Endothelial cell of umbilical vein (primary cell): ENCODE measurements at regions not wholly inside any gene's neighbourhood (a gene's known extent, or its start where the extent isn't known, plus 50 kb on each side); places are given as distances from the start of the nearest gene placed in this dataset.

Source experiments
- BruUV-seq: library from RNA; stranded (reverse); fragments of 400-500 nt; replicated peaks from 2 replicates; lab custom pipeline; 2021; lab: Mats Ljungman, UMichigan
- CTCF ChIA-PET: fragments of 300-600, 350-600 bp; sonication (Branson Sonifier 250); formaldehyde crosslinking; loops from one replicate; lab custom pipeline; 2021; ENCODE audit warnings: antibody characterized with exemption, inconsistent platforms; lab: Charles Lee
- POLR2A ChIA-PET: fragments of 300-600, 350-600 bp; sonication (Branson Sonifier 250); formaldehyde crosslinking; loops from one replicate; lab custom pipeline; 2021; ENCODE audit warnings: antibody characterized with exemption, inconsistent platforms; lab: Charles Lee
- DNase-seq: peaks from one replicate; pipeline ENCODE4 v3.0.0-alpha.2; 2011; ENCODE audit warnings: low read depth, low spot score
- FAIRE-seq: peaks from 2 replicates; lab custom pipeline; 2011; peaks lifted over from hg19 to GRCh38; lab: Jason Lieb, UNC
- H2AFZ ChIP-seq: 2 replicates; pipeline ENCODE4 v1.6.0; 2012; ENCODE audit warnings: low read depth, low read length, control low read depth, inconsistent platforms
- H3K27ac ChIP-seq: 2 replicates; pipeline ENCODE4 v1.5.1; 2011; ENCODE audit warnings: low read depth, mild to moderate bottlenecking, control low read depth, low read length, moderate library complexity; ENCODE audit not compliant: insufficient read depth
- H3K27me3 ChIP-seq, 2 experiments: 2 replicates each; pipeline versions ENCODE4 v1.6.0 to v1.6.1; 2011; ENCODE audit warnings: low read length in 2 of 2, mixed read lengths in 1 of 2; ENCODE audit not compliant: control insufficient read depth in 2 of 2, insufficient read depth in 2 of 2
- H3K36me3 ChIP-seq, 2 experiments: 2 replicates in 1 of 2; 3 replicates in 1 of 2; pipeline ENCODE4 v1.5.1; 2011; ENCODE audit warnings: low read length in 2 of 2, mild to moderate bottlenecking in 1 of 2, moderate library complexity in 1 of 2; ENCODE audit not compliant: control insufficient read depth in 2 of 2, insufficient read depth in 2 of 2; ENCODE audit errors: extremely low read depth in 1 of 2
- H3K4me1 ChIP-seq: 3 replicates; pipeline ENCODE4 v1.5.1; 2011; ENCODE audit warnings: mild to moderate bottlenecking, low read length; ENCODE audit not compliant: control insufficient read depth, insufficient read depth; ENCODE audit errors: extremely low read depth
- H3K4me2 ChIP-seq: 2 replicates; pipeline ENCODE4 v1.6.1; 2011; ENCODE audit warnings: low read length, control low read depth, mixed read lengths; ENCODE audit not compliant: insufficient read depth
- H3K4me3 ChIP-seq, 3 experiments: fragments of 200-600 bp in 1 of 3; sonication (generic), shearing (Covaris generic) in 1 of 3; replicated peaks in 1 of 3; 2 replicates each; pipeline ENCODE4 v1.5.1; 2011 to 2016; ENCODE audit warnings: control low read depth in 3 of 3, low read length in 3 of 3, mild to moderate bottlenecking in 2 of 3, inconsistent platforms in 1 of 3, low read depth in 1 of 3, moderate library complexity in 1 of 3; ENCODE audit not compliant: insufficient read depth in 1 of 3
- H3K79me2 ChIP-seq: 2 replicates; pipeline ENCODE4 v1.6.0; 2012; ENCODE audit warnings: low read length, inconsistent platforms; ENCODE audit not compliant: control insufficient read depth, insufficient read depth
- H3K9ac ChIP-seq: replicated peaks from 2 replicates; pipeline ENCODE3; 2011; ENCODE audit warnings: low read length, control low read depth; ENCODE audit not compliant: insufficient read depth; ENCODE audit errors: extremely low read depth
- H3K9me1 ChIP-seq: replicated peaks from 3 replicates; pipeline ENCODE4 v1.6.0; 2011; ENCODE audit warnings: mild to moderate bottlenecking, low read length; ENCODE audit not compliant: control insufficient read depth, insufficient read depth; ENCODE audit errors: extremely low read depth
- H3K9me3 ChIP-seq: replicated peaks from 2 replicates; pipeline ENCODE4 v1.5.1; 2012; ENCODE audit warnings: low read length, inconsistent platforms; ENCODE audit not compliant: control insufficient read depth, insufficient read depth
- H4K20me1 ChIP-seq: replicated peaks from 2 replicates; pipeline ENCODE3; 2011; ENCODE audit warnings: mild to moderate bottlenecking, low read length; ENCODE audit not compliant: control insufficient read depth, insufficient read depth; ENCODE audit errors: extremely low read depth
- CTCF ChIP-seq, 2 donors: IDR thresholded peaks; 1 replicate in 1 of 2; 2 replicates in 1 of 2; pipeline ENCODE4 v1.5.1; 2011; ENCODE audit warnings: low read length in 2 of 2, mild to moderate bottlenecking in 2 of 2, moderate library complexity in 2 of 2, control low read depth in 1 of 2, inconsistent platforms in 1 of 2, low read depth in 1 of 2; ENCODE audit not compliant: insufficient read depth in 1 of 2; ENCODE audit errors: extremely low read depth in 1 of 2
- GATA2 ChIP-seq: IDR thresholded peaks from 2 replicates; pipeline ENCODE4 v1.7.0; 2011; ENCODE audit warnings: low read depth, mild to moderate bottlenecking, moderate library complexity, mixed read lengths, low read length; ENCODE audit not compliant: insufficient read length, insufficient read depth
- JUN ChIP-seq: IDR thresholded peaks from 2 replicates; pipeline ENCODE4 v1.6.1; 2011; ENCODE audit warnings: borderline replicate concordance, low read depth; ENCODE audit not compliant: insufficient read length, insufficient read depth
- MYC ChIP-seq: IDR thresholded peaks from one replicate; pipeline ENCODE4 v1.6.1; 2011; ENCODE audit warnings: mild to moderate bottlenecking, low read depth, low read length
- POLR2A ChIP-seq: IDR thresholded peaks from 2 replicates; pipeline ENCODE4 v1.6.1; 2012; ENCODE audit warnings: low read depth, mild to moderate bottlenecking, control low read depth, low read length
- POLR2AphosphoS5 ChIP-seq: IDR thresholded peaks from 2 replicates; pipeline ENCODE4 v1.6.1; 2012; ENCODE audit warnings: low read depth, mild to moderate bottlenecking, control low read depth, low read length, moderate library complexity; ENCODE audit not compliant: insufficient read depth
- dilution Hi-C: fragments of 300-500 bp; cut with MboI; formaldehyde crosslinking; loops from one replicate; pipeline ENCODE4 v1.15.0; 2019; ENCODE audit warnings: low sequenced_read_pairs; ENCODE audit not compliant: extremely low pct_ligation_motif_present
- intact Hi-C: fragments of 100-400 bp; cut with micrococcal nuclease; formaldehyde crosslinking; loops from one replicate; pipeline ENCODE4 v1.10.0; 2022
- TF ChIP-seq, protein P1 (sequence below): IDR thresholded peaks from 2 replicates; pipeline ENCODE4 v1.6.1; 2011; ENCODE audit not compliant: insufficient read depth, insufficient read length

DNA sequence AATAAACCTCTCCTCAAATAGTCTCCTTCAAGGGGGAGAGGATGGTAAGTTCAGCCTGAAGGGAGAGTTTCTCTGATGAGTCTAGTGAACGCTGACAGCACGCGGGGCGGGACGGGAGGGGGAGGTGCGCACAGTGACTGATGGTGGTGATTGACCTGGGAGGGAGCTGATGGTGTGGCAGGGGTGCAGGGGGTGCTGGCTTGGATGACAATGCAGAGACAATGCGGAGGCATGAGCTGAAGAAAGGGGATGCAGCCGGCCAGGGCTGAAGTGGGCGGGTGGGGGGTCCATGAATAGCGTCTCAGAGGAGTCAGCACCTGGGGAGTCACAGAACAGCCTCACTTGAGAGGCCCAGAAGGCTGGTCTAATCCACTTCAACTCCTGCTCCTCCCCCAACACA is 142.5 kb upstream of the PJA1 start:
- H3K4me1 ChIP-seq, result no peaks in the 10 kb centered on the region
- no peaks in the 10 kb centered on the region for H3K36me3 ChIP-seq
- H3K9me1 ChIP-seq, result no peaks in the 10 kb centered on the region
- DNase-seq (no peak), FAIRE-seq (no peak)
- no peak for TF ChIP-seq CTCF (IDR thresholded peaks at IDR 0.05; ENCODE audit: extremely low read depth in 1 of 2, insufficient read depth in 1 of 2, low read depth in 1 of 2, low read length in 2 of 2)
- no peak for TF ChIP-seq GATA2
- no peak for TF ChIP-seq POLR2A
- no peak for TF ChIP-seq MYC
- no peak for TF ChIP-seq POLR2AphosphoS5
- no peak for TF ChIP-seq JUN
- TF ChIP-seq, protein P1, sequence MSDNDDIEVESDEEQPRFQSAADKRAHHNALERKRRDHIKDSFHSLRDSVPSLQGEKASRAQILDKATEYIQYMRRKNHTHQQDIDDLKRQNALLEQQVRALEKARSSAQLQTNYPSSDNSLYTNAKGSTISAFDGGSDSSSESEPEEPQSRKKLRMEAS, result no peak
- no peak overlapping the region for H3K9ac ChIP-seq
- BruUV-seq, result no TSS peak
- CTCF ChIA-PET, result no interaction called here
- H3K79me2 ChIP-seq, result no peaks in the 10 kb centered on the region
- dilution Hi-C loops (no loop called here), intact Hi-C loops (no loop called here)
- no peak overlapping the region for H3K27ac ChIP-seq
- H3K9me3 ChIP-seq, result no peaks in the 10 kb centered on the region
- POLR2A ChIA-PET, result no interaction called here
- no peak overlapping the region for H3K4me2 ChIP-seq
- no peak overlapping the region for H3K4me3 ChIP-seq
- no peak overlapping the region for H2AFZ ChIP-seq
- H3K27me3 ChIP-seq, result peaks cover 3 to 7% of the 10 kb centered on the region in 2 experiments
- H4K20me1 ChIP-seq, result no peaks in the 10 kb centered on the region
